ENCODE measurements at regions not wholly inside any gene's neighbourhood (a gene's known extent, or its start where the extent isn't known, plus 50 kb on each side); places are given as distances from the start of the nearest gene placed in this dataset.

- no peak for DNase-seq
Observed at GRCh38 chr6:74152096-74152675, 456.2 kb downstream of the CD109 start.

GRCh38 chr6:74145931-74146330 lies 449.9 kb downstream of the CD109 start:
- DNase-seq = no peak

DNA sequence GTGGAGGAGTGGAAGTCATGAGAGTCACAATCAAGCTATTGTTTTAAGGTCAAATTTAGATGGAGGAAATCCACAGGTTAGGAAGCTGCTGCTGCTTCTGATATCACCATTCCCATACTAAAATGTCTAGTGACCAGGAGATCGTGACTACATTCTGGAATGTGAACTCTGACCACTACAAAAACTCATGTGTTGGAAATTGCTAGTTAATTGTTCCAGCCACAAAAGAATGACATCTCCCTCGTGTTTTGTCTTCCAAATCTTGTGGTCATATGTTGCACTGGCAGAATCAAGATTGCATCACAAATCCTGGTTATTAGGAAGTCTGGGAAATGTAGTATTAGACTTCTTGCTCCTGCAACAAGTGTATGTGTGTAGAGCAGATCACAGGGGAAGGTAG lies 441.9 kb downstream of the CD109 start:
- DNase-seq = no peak

DNA sequence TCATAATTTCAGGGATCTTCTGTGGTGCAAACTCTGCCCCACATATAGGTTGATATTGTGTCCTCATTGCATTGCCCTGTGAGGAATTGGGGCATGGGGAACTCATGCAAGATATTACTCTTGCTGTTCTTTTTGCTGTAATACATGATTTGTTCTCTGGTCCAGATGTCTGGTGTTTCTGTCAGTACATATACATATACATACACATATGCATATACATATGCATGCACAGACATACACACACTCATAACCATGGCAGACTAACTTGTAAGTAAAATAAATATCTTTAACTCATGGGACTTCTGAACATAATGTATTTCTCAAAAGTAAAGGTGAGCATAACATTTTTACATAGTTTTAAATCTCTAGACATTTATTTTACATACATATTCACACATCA lies 438.3 kb downstream of the CD109 start:
- DNase-seq = no peak

GRCh38 chr6:74133073-74133472 lies 437.1 kb downstream of the CD109 start:
- DNase-seq = no peak

DNA sequence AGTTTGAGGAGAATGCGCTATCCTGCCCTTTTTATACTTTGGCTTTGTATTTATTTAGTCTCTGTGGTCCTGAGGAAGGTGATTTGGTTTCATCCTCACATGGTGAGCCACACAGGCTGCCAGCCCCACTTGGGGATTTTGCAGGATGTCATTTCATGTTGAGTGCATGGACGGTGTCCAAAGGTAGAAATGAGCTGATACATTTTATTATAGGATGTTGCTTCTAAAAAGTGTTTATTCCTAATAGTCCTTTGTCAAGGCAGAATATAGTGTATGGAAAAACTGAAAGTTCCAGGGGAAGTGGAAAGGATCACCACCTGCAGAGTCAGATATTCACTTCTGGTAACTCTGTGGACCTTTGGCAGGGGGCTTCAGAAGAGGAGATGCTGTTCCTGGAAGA lies 434.6 kb downstream of the CD109 start:
- DNase-seq = no peak

DNA sequence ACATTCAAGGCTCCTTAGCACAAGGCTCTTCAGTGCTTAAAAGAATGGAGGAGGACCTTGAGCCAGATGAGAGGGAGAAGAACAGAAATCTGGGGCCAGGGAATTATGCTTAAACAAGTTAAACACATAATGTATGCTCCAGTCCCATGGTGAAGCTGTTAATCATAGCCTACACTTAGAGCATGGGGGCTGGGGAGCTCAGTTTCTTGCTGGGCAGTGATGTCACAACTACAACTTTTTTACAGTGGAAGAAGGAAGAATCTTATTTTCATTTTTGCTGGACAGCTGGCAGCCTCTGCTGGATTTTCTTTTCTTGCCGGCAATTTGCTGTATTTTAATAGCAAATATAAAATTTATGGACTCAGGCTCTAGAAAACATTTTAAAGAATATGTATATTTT lies 432.5 kb downstream of the CD109 start:
- no peak for DNase-seq

GRCh38 chr6:74117113-74117512 lies 421.1 kb downstream of the CD109 start:
- no peak for DNase-seq

DNA sequence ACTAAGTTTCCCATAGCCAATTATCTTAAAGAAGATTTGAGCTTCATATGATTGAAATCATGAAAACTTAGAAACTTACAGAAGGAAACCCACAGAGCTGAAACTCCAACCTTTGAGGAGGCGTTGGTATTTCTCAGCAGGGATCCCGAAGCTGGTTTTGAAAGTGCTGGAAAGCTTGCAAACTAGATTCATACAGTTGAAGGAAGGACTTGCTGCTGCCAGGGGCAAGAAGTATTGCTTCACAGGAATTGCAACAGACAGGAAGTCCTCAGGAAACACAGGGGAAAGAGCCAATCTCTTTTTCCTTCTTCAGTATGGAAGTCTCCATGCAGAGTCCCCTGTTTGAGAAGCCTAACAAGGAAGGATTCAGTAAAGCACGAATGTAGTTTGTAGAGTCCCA lies 419.7 kb downstream of the CD109 start:
- DNase-seq = no peak

- no peak for DNase-seq
Observed at GRCh38 chr6:74114428-74114827, 418.4 kb downstream of the CD109 start.

DNA sequence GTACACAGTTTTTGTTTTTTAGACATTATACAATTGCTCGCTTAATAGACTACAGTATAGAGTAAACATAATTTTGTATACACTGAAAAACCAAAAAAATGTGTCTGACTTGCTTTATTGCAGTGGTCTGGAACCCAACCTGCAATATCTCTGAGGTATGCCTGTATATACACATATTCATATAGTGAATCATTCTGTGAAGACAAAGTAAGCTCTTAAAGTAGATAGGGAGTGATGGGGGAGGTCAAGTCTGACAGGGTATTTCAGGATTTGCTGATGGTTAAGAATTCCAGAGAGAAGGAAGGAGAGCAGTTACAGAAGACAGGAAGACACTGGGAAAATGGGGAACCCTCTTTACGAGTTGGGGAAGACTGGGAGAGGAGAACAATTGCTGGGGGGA lies 417.9 kb downstream of the CD109 start:
- DNase-seq = no peak

DNA sequence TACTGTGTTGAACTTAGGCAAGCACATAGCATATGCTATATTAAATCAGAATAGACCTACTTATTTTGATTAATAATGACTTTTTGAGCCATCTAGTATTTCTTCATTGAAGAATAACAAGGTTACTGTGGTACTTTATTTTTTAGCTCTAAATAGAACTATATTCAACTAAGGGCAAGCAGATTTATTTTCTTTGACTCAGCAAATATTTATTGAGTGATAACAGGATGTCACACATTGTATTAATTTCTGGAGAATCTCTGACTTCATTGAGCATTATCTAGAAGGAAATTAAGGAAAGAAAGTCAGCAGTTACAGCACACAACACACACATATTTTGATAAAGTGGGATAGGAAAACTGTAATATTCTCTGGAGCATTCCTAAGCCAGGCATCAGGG lies 407.4 kb downstream of the CD109 start:
- no peak for DNase-seq

DNA sequence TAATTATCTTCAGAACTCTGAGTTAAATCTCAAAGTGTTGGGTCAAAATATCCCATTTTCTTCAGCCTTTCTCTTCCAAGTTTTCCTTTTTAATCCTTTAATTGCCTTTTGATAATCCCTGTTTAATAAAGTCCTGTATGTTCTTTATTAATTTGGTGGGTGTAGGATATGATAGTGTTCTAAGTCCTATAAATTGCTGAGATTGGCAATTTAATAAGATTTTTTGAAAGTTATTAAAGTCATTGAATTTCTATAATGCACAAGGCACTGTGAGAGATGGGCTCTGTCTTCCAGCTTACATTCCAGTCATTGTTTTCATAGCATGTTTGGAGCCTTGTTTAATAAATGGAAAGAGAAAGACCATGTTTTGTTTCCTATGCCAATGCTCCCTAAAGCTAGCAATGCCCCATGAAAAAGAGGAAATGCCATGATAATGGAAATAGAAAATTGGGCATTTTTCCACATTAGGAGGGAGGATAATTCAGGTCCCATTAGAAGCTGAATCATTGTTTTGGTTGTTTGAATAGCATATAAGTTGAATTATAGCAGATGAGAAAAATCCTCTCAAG lies 404.8 kb downstream of the CD109 start:
- DNase-seq = no peak

DNA sequence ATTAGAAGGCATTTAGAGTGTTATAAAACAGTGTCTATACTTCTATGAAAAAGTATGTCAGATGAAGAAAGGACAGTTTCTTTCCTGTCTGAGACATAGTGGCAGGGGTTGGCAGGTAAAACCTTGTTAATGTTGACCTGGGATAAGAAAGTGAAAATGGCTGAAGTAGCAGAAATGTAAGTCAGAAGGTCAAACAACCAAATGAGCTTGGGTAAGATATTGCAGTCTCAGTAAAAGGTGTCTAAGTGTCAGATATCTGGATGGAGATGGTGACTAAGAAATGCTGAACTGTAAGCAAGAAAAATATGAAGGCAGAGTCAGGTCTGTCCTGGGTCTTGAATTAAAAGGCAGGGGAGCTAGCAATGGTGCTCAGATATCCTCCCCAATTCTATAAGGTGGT lies 400.3 kb downstream of the CD109 start:
- no peak for DNase-seq

GRCh38 chr6:74093361-74093760 lies 397.4 kb downstream of the CD109 start:
- DNase-seq = no peak

- no peak for DNase-seq
Observed at GRCh38 chr6:74091794-74092157, 395.8 kb downstream of the CD109 start.

- peak; percentile 32 for DNase-seq
Observed at GRCh38 chr6:74091136-74091793, 395.3 kb downstream of the CD109 start.

DNA sequence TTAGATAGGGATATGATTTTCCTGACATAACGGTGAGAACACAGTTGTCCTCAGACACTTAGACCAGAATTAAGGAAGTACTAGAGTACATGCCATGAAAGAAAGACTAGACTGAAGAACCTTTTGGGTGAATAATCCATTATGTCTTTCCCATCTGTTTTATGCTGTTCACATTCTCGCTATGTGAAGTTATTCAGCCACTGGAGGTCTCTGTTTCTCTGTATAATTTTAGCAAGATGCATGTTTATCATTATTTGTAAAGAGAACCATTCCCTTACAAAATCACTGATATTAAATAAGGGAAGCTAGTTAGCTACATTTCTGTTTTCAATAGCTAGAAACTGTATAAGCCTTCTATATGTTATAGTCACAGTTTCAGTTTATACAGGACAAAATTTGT lies 391.9 kb downstream of the CD109 start:
- DNase-seq = no peak

DNA sequence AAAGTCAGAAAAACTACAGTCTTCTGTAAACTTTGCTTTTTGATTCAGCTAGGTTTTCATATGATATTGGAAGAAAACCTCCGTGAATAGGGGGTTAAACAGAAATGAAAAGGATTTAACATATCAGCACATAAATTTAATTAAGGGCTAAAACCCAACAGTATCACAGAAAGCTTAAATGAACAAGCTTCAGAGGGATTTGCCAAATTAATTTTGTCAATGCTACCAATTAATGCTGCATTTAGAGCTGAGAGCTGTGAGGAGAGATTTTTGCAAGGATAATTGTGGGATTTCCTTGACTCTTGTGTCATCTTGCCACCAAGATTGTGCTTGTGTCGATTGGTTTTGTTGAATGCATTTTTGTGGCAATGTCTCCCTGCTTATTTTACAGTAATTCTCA lies 379.9 kb downstream of the CD109 start:
- no peak for DNase-seq

DNA sequence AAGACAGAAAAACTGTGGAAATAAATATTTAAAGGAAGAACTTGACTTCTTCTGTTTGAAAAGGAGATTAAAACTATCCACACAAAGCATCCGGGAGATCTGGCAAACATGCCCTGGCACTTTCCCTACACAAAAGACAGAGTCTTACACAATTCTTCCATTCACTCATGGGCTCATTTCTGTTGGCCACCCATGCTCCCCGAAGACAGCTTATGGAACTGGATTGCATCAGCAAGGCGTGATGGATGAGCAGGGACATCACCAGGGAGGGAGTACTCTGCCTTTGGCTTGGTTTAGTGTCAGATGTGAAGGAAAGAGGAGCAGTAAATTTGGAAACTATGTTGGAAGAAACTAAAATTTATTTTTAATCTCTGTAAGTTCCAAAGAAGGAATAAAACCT lies 379.3 kb downstream of the CD109 start:
- no peak for DNase-seq

GRCh38 chr6:74074645-74075044 lies 378.6 kb downstream of the CD109 start:
- no peak for DNase-seq

DNA sequence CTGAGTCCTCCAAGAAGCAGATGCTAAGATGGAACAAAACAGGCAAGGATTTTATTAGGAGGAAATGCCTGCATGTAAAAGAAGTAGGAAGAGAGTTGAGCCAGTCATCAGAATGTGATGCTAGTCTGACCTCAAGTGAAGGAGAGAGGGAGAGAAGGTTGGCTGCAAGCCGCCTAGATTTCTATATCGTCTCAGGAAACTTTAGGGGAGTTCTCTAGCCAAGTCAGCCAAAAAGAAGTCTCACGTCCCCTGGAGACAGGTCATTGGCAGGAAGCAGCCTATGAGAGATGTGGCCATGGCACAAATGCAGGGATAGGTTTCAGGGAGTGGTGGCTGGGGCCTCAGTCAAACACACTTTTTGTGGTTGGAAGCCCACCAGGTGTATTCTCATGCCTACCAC lies 378.0 kb downstream of the CD109 start:
- DNase-seq = no peak

DNA sequence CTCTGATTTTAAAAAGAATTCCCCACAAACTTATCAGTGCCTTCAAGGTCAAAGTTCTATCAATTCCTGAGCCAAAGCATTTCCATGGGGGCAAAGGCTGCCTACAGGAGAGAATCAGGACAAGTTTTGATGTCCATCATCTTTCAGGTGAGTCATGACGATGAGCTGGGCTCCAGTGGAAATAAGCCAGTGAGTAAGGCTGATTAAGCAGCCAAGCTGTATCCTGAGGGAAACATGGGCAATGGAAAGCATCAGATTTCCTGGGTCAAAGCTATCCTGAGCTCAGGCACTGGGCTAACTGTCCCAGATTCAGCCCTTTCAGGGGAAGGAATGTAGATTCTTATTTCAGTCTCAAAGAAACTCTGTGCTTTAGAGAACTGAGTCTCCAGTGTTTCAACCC lies 377.4 kb downstream of the CD109 start:
- DNase-seq = no peak

DNA sequence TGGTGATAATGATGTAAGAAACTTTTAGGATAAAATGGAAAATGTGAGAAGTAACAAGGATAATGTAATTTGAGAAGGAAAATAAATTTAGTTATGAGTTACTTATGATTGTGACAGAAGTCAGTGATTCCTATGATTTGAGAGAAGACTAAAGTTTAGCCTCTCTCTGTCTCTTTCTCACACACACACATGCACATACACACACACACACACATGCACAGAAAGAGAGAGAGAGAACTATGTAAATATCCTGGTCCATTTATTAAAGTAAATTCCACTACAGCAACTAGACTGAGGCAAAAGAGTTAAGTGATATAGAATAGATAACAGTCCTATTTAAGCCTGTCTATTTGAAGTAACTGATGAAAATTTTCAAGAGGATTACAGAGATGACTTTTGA lies 375.2 kb downstream of the CD109 start:
- DNase-seq = no peak

GRCh38 chr6:74070711-74071110 lies 374.7 kb downstream of the CD109 start:
- no peak for DNase-seq

All from NCI-H1048 (cell line).